ENCODE measurements at regions not wholly inside any gene's neighbourhood (a gene's known extent, or its start where the extent isn't known, plus 50 kb on each side); places are given as distances from the start of the nearest gene placed in this dataset.

DNA sequence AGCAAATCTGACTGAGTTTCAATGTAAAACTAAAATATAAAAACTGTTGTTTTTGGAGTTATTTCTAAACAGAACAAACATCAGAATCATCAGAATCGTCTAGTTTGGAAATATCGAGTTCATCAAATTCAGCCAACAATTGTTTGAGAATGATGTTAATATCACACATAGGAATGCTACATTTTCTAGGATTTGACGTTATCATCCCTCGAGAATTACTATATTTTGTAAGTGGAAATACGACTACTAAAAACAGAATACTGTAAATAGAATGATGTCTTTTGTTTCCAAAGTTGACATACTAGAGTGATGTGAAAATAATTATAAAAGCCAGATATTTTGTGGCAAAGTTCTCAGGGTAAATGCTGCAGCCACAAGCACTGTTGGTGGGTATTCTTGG, 805.9 kb downstream of the TLE1 start:
- no peak overlapping the region for H2BK20ac ChIP-seq (ENCODE audit: low read length)
- no peak overlapping the region for H2BK15ac ChIP-seq (ENCODE audit: low read length)
- no peak overlapping the region for H3K9ac ChIP-seq (replicated peaks in 1 of 4; ENCODE audit: extremely low read depth in 1 of 4, low read depth in 3 of 4, low read length in 3 of 4)
- H4K8ac ChIP-seq (ENCODE audit: extremely low read depth, insufficient read depth, low read length) = no peak overlapping the region
- H4K91ac ChIP-seq (replicated peaks; ENCODE audit: insufficient read length, low read length) = no peak overlapping the region
- H3K4ac ChIP-seq (replicated peaks; ENCODE audit: insufficient read length, low read depth, low read length) = no peak overlapping the region
- CTCF ChIA-PET (ENCODE audit: partially characterized antibody) = interaction anchor here (0.6 kb wide), 1 partner anchor 71 kb away, joined by 4 read pairs; no protein-coding TSS in a partner anchor
- no peak overlapping the region for H3K4me3 ChIP-seq (ENCODE audit: extremely low read depth in 1 of 4, insufficient read depth in 2 of 4, low read depth in 3 of 4, low read length in 4 of 4)
- H3K27ac ChIP-seq (ENCODE audit: low read depth, low read length) = no peak overlapping the region
- H3K79me1 ChIP-seq (ENCODE audit: low read depth, low read length) = no peaks in the 10 kb centered on the region
- H3K14ac ChIP-seq (ENCODE audit: insufficient read length) = no peak overlapping the region
- no peaks in the 10 kb centered on the region for H4K20me1 ChIP-seq (replicated peaks in 1 of 2; ENCODE audit: control insufficient read depth in 1 of 2, insufficient read depth in 2 of 2, low read length in 2 of 2)
- FAIRE-seq = no peak
- no peaks in the 10 kb centered on the region for H3K27me3 ChIP-seq (replicated peaks in 1 of 4; ENCODE audit: control insufficient read depth in 3 of 4, extremely low read depth in 1 of 4, insufficient read depth in 3 of 4, low read length in 3 of 4)
- H2BK5ac ChIP-seq (ENCODE audit: low read depth, low read length) = no peak overlapping the region
- H2AFZ ChIP-seq (ENCODE audit: low read length) = no peak overlapping the region
- H3K23ac ChIP-seq (ENCODE audit: insufficient read length) = no peak overlapping the region
- 94% methylated on average over 5 of the region's 5 CpGs; no CpG with 5 or more reads in 1 of the 2 experiments for WGBS, 2 experiments (ENCODE audit: extremely low coverage in 1 of 2, insufficient coverage in 1 of 2, insufficient read length in 1 of 2, insufficient replicate concordance in 2 of 2, low coverage in 1 of 2, low lambda C conversion rate in 2 of 2, missing lambda C conversion rate in 1 of 2)
- no peak overlapping the region for H3K18ac ChIP-seq (ENCODE audit: extremely low read depth, low read length)
- POLR2A ChIA-PET (ENCODE audit: partially characterized antibody) = no interaction called here
- H3K36me3 ChIP-seq (ENCODE audit: control insufficient read depth in 2 of 4, insufficient read depth in 4 of 4, low read length in 3 of 4) = no peaks in the 10 kb centered on the region
- no peaks in the 10 kb centered on the region for H3K23me2 ChIP-seq (ENCODE audit: low read depth, low read length)
- no peak overlapping the region for H3K4me2 ChIP-seq (ENCODE audit: insufficient read depth in 1 of 2, low read depth in 2 of 2, low read length in 2 of 2)
- H3K9me3 ChIP-seq (ENCODE audit: insufficient read depth in 2 of 2, low read depth in 1 of 2, low read length in 1 of 2) = no peaks in the 10 kb centered on the region
- no peak overlapping the region for H2BK120ac ChIP-seq (replicated peaks; ENCODE audit: low read depth, low read length)
- H3K79me2 ChIP-seq (ENCODE audit: control insufficient read depth in 1 of 2, insufficient read depth in 2 of 2, low read length in 2 of 2) = no peaks in the 10 kb centered on the region
- H2AK5ac ChIP-seq (ENCODE audit: low read depth, low read length) = no peak overlapping the region
- H2BK12ac ChIP-seq (ENCODE audit: low read depth, low read length) = no peak overlapping the region
- DNase-seq (ENCODE audit: low read depth in 1 of 2, low spot score in 2 of 2) = no peak
- H3K4me1 ChIP-seq (replicated peaks in 1 of 4; ENCODE audit: control insufficient read depth in 3 of 4, insufficient read depth in 4 of 4, low read length in 3 of 4) = peaks cover 2 to 11% (median 4%) of the 10 kb centered on the region in 4 experiments; a peak in 5 of 7 replicates
- no peak overlapping the region for H4K5ac ChIP-seq (ENCODE audit: insufficient read length, low read depth, low read length)
- no peak overlapping the region for H3K56ac ChIP-seq (replicated peaks; ENCODE audit: insufficient read length, low read depth, low read length)
- TF ChIP-seq NRF1 (IDR thresholded peaks at IDR 0.05; ENCODE audit: low read depth, low read length) = no peak
